Chondrocyte (in vitro differentiated cells): ENCODE measurements at regions not wholly inside any gene's neighbourhood (a gene's known extent, or its start where the extent isn't known, plus 50 kb on each side); places are given as distances from the start of the nearest gene placed in this dataset.

Experiments used
- DNase-seq: peaks from one replicate; pipeline ENCODE4 v3.0.0; 2021; ENCODE audit warnings: mixed read lengths, low spot score
- H3K27ac Mint-ChIP-seq: one replicate; pipeline ENCODE4 v1.8.0; 2021; ENCODE audit warnings: mild to moderate bottlenecking, moderate library complexity, mixed read lengths; ENCODE audit not compliant: unreplicated experiment
- H3K27me3 Mint-ChIP-seq: 2 replicates; pipeline ENCODE4 v1.8.0; 2021; ENCODE audit warnings: low read depth, mixed read lengths
- H3K36me3 Mint-ChIP-seq: 2 replicates; pipeline ENCODE4 v1.8.0; 2021; ENCODE audit warnings: low read depth, mixed read lengths
- H3K4me1 Mint-ChIP-seq: 2 replicates; pipeline ENCODE4 v1.8.0; 2021; ENCODE audit warnings: low read depth, mild to moderate bottlenecking, mixed read lengths
- H3K4me3 Mint-ChIP-seq: one replicate; pipeline ENCODE4 v1.8.0; 2021; ENCODE audit warnings: mild to moderate bottlenecking, moderate library complexity, mixed read lengths; ENCODE audit not compliant: unreplicated experiment
- H3K9me3 Mint-ChIP-seq: 2 replicates; pipeline ENCODE4 v1.8.0; 2021; ENCODE audit warnings: low read depth, mixed read lengths
- TF ChIP-seq, protein P1 (sequence below): fragments of 200-600 bp; sonication (generic); IDR thresholded peaks from 2 replicates; pipeline ENCODE4 v1.5.0; 2021; ENCODE audit warnings: antibody characterized with exemption, mild to moderate bottlenecking, moderate library complexity

GRCh38 chr5:155088811-155089210 is 75.3 kb downstream of the KIF4B start:
- Mint-ChIP-seq H3K4me3 (no peak overlapping the region), H3K27ac (no peak overlapping the region), H3K9me3 (peaks cover 7% of the 10 kb centered on the region), H3K36me3 (no peaks in the 10 kb centered on the region), H3K27me3 (no peaks in the 10 kb centered on the region), H3K4me1 (peaks cover 37% of the 10 kb centered on the region)
- TF ChIP-seq, protein P1, sequence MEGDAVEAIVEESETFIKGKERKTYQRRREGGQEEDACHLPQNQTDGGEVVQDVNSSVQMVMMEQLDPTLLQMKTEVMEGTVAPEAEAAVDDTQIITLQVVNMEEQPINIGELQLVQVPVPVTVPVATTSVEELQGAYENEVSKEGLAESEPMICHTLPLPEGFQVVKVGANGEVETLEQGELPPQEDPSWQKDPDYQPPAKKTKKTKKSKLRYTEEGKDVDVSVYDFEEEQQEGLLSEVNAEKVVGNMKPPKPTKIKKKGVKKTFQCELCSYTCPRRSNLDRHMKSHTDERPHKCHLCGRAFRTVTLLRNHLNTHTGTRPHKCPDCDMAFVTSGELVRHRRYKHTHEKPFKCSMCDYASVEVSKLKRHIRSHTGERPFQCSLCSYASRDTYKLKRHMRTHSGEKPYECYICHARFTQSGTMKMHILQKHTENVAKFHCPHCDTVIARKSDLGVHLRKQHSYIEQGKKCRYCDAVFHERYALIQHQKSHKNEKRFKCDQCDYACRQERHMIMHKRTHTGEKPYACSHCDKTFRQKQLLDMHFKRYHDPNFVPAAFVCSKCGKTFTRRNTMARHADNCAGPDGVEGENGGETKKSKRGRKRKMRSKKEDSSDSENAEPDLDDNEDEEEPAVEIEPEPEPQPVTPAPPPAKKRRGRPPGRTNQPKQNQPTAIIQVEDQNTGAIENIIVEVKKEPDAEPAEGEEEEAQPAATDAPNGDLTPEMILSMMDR = no peak
- DNase-seq = no peak

DNA sequence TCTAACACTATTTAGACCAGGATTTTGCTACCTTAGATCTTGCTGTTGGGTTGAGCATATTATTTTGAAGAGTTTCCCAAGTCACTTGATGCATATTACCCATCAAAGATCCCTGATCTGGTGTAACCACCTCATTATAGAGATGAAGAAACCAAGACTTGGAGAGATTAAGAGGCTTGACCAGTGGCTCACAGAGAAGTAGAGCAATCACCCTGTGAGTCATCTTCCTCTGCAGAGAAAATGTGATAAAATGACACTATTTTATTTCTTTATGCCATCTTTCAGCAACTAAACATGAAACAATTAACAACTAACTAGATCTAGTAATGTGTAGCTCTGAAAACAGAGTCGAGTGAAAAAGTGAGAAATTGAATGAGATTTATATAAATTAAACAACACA is 76.1 kb downstream of the KIF4B start:
- Mint-ChIP-seq H3K4me3 (no peak overlapping the region), H3K27me3 (peaks cover under 1% of the 10 kb centered on the region), H3K27ac (no peak overlapping the region), H3K36me3 (no peaks in the 10 kb centered on the region), H3K4me1 (peaks cover 37% of the 10 kb centered on the region), H3K9me3 (peaks cover 7% of the 10 kb centered on the region)
- no peak for DNase-seq
- TF ChIP-seq, protein P1 = no peak

GRCh38 chr5:155091063-155091648 is 77.6 kb downstream of the KIF4B start:
- Mint-ChIP-seq H3K4me1 (peaks cover 37% of the 10 kb centered on the region), H3K27me3 (peaks cover 6% of the 10 kb centered on the region), H3K4me3 (peak overlapping the region; percentile 0), H3K9me3 (peaks cover 7% of the 10 kb centered on the region), H3K27ac (peak overlapping the region; percentile 45), H3K36me3 (no peaks in the 10 kb centered on the region)
- TF ChIP-seq, protein P1 = no peak
- DNase-seq = no peak

DNA sequence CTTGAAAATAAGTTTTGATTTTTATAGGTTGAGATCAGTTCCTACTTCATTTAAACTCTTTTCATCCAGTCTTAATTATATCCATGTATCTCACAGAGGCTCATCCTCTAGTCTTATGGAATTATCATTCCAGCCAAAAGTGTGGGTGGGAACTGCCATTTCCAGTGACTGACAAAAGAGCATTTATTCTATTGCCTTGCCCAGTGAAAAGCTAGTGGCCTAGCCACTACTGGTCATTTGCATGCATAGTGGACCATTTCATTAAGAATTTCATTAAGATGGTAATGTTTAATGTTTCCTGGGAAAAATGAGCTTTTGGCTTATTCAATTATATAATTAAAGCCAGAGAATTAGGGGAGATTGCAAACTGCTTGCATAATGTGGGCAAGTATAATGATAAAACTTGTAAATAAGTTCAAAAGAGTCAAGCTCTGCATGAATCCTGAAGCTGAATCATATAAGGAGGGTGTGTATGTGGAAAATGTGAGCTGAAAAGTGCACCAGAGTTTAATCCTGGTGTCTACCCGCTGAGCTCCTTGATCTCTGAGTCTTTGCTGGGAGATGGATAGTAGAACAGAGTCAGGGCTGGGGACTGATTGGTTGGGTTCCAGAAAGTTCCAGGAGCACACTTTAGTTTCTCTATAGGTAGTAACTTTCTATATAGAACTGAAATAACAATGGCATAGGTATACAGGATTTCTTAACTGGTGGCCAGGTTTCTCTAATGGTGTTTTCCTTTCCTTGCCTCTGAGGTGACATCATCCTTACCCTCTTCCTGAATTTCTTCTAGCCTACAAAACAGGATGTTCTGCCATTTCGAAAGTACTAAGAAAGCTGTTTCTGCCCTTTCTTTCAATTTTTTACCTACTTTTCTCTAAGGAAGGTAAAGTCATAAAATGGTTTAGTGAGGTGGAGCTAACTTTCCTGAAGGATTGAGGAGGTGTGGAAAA is 78.5 kb downstream of the KIF4B start:
- H3K4me1 Mint-ChIP-seq = peaks cover 37% of the 10 kb centered on the region
- H3K4me3 Mint-ChIP-seq = no peak overlapping the region
- peaks cover 6% of the 10 kb centered on the region for H3K27me3 Mint-ChIP-seq
- peaks cover 7% of the 10 kb centered on the region for H3K9me3 Mint-ChIP-seq
- no peaks in the 10 kb centered on the region for H3K36me3 Mint-ChIP-seq
- TF ChIP-seq, protein P1 = no peak
- H3K27ac Mint-ChIP-seq = peak overlapping the region; percentile 45
- no peak for DNase-seq

DNA sequence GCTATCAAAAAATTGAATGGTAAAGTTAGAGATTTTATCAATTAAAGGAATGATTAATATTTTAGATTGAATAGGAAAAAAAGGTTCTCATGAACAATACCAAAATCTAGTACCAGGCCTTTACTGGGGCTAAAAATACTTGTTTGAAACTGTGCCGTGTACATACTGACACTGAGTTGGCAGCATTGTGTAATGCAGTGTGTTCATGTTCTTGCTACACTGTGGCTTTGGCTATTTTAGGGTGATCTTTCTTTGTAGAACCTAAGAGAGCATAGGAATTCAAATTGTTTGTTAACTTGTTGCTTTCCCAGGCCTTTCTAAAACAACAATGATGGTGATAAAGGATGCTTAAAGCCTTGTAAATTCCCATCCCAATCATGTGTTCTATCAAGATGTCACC is 80.9 kb downstream of the KIF4B start:
- H3K27me3 Mint-ChIP-seq = peaks cover 10% of the 10 kb centered on the region
- no peaks in the 10 kb centered on the region for H3K36me3 Mint-ChIP-seq
- H3K27ac Mint-ChIP-seq = no peak overlapping the region
- no peak overlapping the region for H3K4me3 Mint-ChIP-seq
- no peak for DNase-seq
- H3K4me1 Mint-ChIP-seq = peaks cover 26% of the 10 kb centered on the region
- TF ChIP-seq, protein P1 = no peak
- H3K9me3 Mint-ChIP-seq = peaks cover 7% of the 10 kb centered on the region
